Ishikawa (cell line): ENCODE measurements at regions not wholly inside any gene's neighbourhood (a gene's known extent, or its start where the extent isn't known, plus 50 kb on each side); places are given as distances from the start of the nearest gene placed in this dataset.

Experiments
- CEBPB ChIP-seq: IDR thresholded peaks from 2 replicates; pipeline ENCODE4 v1.6.1; 2012
- CREB1 ChIP-seq: IDR thresholded peaks from 2 replicates; pipeline ENCODE4 v1.6.1; 2012; ENCODE audit warnings: low read depth
- EGR1 ChIP-seq: IDR thresholded peaks from 2 replicates; pipeline ENCODE4 v1.6.1; 2012
- EP300 ChIP-seq: IDR thresholded peaks from 2 replicates; pipeline ENCODE4 v1.6.1; 2012; ENCODE audit warnings: borderline replicate concordance
- FOXM1 ChIP-seq: IDR thresholded peaks from 2 replicates; pipeline ENCODE4 v1.6.1; 2012; ENCODE audit warnings: low read depth, borderline replicate concordance
- NFIC ChIP-seq: IDR thresholded peaks from 2 replicates; pipeline ENCODE4 v1.6.1; 2012
- RAD21 ChIP-seq: IDR thresholded peaks from 2 replicates; pipeline ENCODE4 v1.6.1; 2012; ENCODE audit warnings: low read depth
- TAF1 ChIP-seq: IDR thresholded peaks from 2 replicates; pipeline ENCODE4 v1.6.1; 2012; ENCODE audit warnings: low read depth, mild to moderate bottlenecking
- TCF12 ChIP-seq: IDR thresholded peaks from 2 replicates; pipeline ENCODE4 v1.6.1; 2012; ENCODE audit warnings: low read depth
- TEAD4 ChIP-seq: IDR thresholded peaks from 2 replicates; pipeline ENCODE4 v1.6.1; 2012
- YY1 ChIP-seq: IDR thresholded peaks from 2 replicates; pipeline ENCODE4 v1.6.1; 2012; ENCODE audit warnings: low read depth
- ZBTB7A ChIP-seq: IDR thresholded peaks from 2 replicates; pipeline ENCODE4 v1.6.1; 2012; ENCODE audit warnings: low read depth
- TF ChIP-seq, protein P1 (sequence below): IDR thresholded peaks from 2 replicates; pipeline ENCODE4 v1.6.1; 2012
- TF ChIP-seq, protein P2 (sequence below): IDR thresholded peaks from 2 replicates; pipeline ENCODE4 v1.6.1; 2012; ENCODE audit warnings: low read depth, mild to moderate bottlenecking
- TF ChIP-seq, protein P3 (sequence below): IDR thresholded peaks from 2 replicates; pipeline ENCODE4 v1.6.1; 2012

DNA sequence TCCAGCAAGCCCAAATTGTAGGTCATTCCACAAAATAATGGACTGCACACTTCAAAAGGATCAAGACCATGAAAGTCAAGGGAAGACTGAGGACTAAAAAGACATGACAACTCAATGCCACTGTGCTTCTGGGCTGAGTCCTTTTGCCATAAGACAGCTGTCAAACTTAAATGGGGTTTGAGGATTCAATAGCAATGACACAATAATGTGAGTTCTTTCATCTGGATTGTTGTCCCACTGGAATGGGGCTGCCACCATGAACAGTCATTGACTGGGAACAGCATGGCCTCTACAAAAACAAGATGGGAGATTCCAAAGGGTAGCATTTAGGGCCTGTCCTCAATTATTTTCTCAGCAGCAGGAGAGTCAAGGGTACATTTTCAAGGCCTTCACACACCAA, 118.5 kb downstream of the EN1 start:
- TF ChIP-seq, protein P1, sequence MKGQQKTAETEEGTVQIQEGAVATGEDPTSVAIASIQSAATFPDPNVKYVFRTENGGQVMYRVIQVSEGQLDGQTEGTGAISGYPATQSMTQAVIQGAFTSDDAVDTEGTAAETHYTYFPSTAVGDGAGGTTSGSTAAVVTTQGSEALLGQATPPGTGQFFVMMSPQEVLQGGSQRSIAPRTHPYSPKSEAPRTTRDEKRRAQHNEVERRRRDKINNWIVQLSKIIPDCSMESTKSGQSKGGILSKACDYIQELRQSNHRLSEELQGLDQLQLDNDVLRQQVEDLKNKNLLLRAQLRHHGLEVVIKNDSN: no peak
- TF ChIP-seq EP300 (no peak), FOXM1 (no peak), CEBPB (no peak), YY1 (no peak), EGR1 (no peak), CREB1 (no peak), TCF12 (no peak), TEAD4 (no peak), NFIC (no peak), ZBTB7A (no peak), TAF1 (no peak), RAD21 (no peak)
- TF ChIP-seq, protein P2, sequence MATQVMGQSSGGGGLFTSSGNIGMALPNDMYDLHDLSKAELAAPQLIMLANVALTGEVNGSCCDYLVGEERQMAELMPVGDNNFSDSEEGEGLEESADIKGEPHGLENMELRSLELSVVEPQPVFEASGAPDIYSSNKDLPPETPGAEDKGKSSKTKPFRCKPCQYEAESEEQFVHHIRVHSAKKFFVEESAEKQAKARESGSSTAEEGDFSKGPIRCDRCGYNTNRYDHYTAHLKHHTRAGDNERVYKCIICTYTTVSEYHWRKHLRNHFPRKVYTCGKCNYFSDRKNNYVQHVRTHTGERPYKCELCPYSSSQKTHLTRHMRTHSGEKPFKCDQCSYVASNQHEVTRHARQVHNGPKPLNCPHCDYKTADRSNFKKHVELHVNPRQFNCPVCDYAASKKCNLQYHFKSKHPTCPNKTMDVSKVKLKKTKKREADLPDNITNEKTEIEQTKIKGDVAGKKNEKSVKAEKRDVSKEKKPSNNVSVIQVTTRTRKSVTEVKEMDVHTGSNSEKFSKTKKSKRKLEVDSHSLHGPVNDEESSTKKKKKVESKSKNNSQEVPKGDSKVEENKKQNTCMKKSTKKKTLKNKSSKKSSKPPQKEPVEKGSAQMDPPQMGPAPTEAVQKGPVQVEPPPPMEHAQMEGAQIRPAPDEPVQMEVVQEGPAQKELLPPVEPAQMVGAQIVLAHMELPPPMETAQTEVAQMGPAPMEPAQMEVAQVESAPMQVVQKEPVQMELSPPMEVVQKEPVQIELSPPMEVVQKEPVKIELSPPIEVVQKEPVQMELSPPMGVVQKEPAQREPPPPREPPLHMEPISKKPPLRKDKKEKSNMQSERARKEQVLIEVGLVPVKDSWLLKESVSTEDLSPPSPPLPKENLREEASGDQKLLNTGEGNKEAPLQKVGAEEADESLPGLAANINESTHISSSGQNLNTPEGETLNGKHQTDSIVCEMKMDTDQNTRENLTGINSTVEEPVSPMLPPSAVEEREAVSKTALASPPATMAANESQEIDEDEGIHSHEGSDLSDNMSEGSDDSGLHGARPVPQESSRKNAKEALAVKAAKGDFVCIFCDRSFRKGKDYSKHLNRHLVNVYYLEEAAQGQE: no peak

DNA sequence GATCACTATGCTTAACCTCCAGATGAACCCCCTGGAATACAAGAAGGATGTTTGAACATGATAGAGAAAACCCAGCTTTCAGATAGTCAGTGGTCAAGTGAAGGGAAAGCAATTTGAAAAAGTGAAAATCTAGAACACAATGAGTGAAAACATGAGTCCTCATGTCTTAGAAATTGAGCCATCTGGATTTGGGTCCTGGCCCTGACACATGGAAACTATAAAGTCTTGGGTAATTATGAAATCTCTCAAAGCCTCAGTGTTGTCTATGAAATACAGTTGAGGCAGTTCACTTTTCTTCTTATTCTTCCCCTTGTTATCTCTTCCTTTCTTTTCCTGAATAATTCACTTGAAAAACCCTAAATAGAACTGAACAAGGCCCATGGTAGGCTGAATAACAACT, 120.6 kb downstream of the EN1 start:
- TF ChIP-seq, protein P3, sequence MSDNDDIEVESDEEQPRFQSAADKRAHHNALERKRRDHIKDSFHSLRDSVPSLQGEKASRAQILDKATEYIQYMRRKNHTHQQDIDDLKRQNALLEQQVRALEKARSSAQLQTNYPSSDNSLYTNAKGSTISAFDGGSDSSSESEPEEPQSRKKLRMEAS: no peak
- TF ChIP-seq, protein P2: no peak
- TF ChIP-seq, protein P1: no peak
- TF ChIP-seq TAF1 (no peak), NFIC (no peak)

DNA sequence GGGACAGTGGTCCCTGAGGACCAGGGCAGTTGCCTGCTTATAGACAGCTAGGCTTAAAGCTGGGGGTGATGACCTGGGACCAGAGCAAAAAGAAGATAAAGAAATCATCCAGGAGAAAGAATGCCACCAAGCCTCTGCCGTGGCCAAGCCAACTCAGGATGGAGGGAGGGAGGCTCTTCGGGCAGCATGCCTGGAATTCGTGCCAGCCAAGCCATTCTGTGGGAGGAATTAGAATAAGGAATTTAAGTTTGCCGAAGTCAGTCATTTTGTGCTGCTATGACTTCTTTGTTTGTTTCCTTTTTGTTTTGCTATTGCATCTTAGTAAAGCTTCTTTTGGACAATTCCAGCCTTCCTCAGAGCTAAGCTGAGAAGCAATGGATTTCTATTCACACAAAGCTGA, 124.1 kb downstream of the EN1 start:
- no peak for TF ChIP-seq TEAD4
- no peak for TF ChIP-seq RAD21

DNA sequence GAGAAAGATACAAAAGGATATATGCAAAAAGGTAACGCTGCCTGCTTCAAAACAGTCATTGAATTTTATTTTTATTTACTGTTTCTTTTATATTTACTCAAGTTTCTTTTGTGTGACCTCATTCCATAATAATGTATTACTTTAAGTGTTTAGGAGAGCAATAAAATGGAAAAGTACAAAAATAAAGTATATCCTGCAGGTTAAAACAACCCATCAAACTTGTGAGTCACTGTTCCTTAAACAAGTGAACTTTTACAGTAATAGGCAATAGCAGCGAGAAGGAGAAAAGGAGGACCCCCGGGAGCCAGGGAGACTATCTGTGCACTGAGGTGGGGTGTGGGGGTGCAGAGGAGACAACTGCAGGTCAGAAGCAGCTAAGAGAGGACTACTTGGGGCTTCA, 124.5 kb downstream of the EN1 start:
- TF ChIP-seq TEAD4 (no peak), ZBTB7A (no peak), EP300 (no peak)
- TF ChIP-seq, protein P1: no peak
- TF ChIP-seq, protein P2: no peak

DNA sequence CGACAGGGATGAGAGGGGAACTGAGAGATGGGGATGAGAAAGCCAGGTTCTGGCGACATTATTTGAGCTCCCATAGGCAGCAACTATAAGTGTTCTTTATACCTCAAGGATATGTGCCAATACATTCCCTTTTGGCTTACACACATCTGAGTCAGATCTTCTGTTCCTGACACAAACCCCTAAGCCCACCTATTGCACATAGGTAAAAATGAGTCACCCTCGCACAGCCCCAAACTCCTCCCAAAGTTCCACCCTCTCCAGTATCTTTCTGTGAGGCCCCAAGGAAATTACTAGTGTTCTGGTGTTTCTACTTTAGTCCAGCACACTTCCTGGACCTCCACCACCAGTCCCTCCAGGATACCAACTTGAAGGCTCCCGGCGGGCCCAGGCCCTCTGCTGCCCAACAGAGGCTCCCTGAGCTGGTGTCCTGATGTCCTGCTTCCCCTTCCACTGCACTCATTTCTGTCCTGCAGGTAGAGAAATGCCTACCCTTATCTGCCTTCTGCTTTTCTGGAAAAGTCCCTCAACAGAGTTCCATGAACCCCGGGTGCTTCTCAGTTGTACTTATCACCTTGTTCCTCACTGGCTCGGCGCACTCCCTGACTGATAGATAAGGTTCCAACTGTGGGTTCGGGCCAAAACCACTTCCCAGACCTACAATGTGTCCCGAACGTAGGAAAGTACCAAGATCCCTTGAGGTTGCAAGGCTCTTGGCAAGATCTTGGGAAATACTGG, 125.5 kb downstream of the EN1 start:
- no peak for TF ChIP-seq TCF12
- TF ChIP-seq, protein P1: no peak
- TF ChIP-seq FOXM1: no peak
- TF ChIP-seq TAF1: no peak
- TF ChIP-seq, protein P2: no peak
- TF ChIP-seq EP300: no peak
- TF ChIP-seq, protein P3: no peak
- TF ChIP-seq NFIC: no peak
- no peak for TF ChIP-seq EGR1
